Activated T-cell treated with anti-CD3 and anti-CD28 coated beads, Interleukin-2, amount 50 U/mL, for 24 hours (primary cell): ENCODE measurements at regions not wholly inside any gene's neighbourhood (a gene's known extent, or its start where the extent isn't known, plus 50 kb on each side); places are given as distances from the start of the nearest gene placed in this dataset.

Source experiments
- DNase-seq: peaks from one replicate; pipeline ENCODE4 v3.0.0-alpha.2; 2020
- H3K27ac Mint-ChIP-seq: 2 replicates; pipeline ENCODE4 v1.8.0; 2020; ENCODE audit warnings: mild to moderate bottlenecking, mixed read lengths
- H3K27me3 Mint-ChIP-seq: 2 replicates; pipeline ENCODE4 v1.8.0; 2020; ENCODE audit warnings: mixed read lengths
- H3K36me3 Mint-ChIP-seq: 2 replicates; pipeline ENCODE4 v1.8.0; 2020; ENCODE audit warnings: low read depth, mixed read lengths
- H3K4me1 Mint-ChIP-seq: 2 replicates; pipeline ENCODE4 v1.8.0; 2020; ENCODE audit warnings: low read depth, mixed read lengths
- H3K4me3 Mint-ChIP-seq: 2 replicates; pipeline ENCODE4 v1.8.0; 2020; ENCODE audit warnings: mild to moderate bottlenecking, moderate library complexity, mixed read lengths
- H3K9me3 Mint-ChIP-seq: 2 replicates; pipeline ENCODE4 v1.8.0; 2020; ENCODE audit warnings: mixed read lengths

GRCh38 chr18:37666991-37667390 is 101.4 kb upstream of the CELF4 start:
- Mint-ChIP-seq H3K36me3 (no peaks in the 10 kb centered on the region), H3K4me1 (no peaks in the 10 kb centered on the region), H3K9me3 (peaks cover 4% of the 10 kb centered on the region), H3K27ac (no peak overlapping the region), H3K27me3 (no peaks in the 10 kb centered on the region), H3K4me3 (no peak overlapping the region)
- DNase-seq, result no peak

DNA sequence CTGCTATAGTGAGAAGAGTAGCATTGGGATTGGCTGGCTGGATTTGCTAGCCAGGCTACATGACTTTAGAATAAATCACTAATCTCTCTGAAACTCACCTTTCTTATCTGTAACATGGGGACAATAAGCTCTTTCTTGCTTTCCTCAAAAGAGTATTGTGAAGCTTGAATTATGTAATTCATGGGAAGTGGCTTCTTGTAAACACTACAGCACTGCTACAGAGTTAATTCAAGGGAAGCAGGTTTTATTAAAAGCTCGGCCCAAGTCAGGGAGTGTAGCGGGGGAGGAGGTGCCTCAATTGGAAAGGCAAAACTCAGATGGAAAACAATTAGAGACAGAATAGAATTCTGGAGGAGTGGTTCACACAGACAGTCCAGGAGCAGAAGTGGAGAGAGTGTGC is 100.9 kb upstream of the CELF4 start:
- Mint-ChIP-seq H3K27ac (no peak overlapping the region), H3K9me3 (peaks cover 4% of the 10 kb centered on the region)

GRCh38 chr18:37665346-37665745 is 99.7 kb upstream of the CELF4 start:
- H3K4me1 Mint-ChIP-seq, result no peaks in the 10 kb centered on the region

More for the DNA sequence above, 100.9 kb upstream of the CELF4 start:
- Mint-ChIP-seq H3K4me1 (no peaks in the 10 kb centered on the region), H3K27me3 (no peaks in the 10 kb centered on the region), H3K4me3 (no peak overlapping the region), H3K36me3 (no peaks in the 10 kb centered on the region)
- DNase-seq, result no peak

DNA sequence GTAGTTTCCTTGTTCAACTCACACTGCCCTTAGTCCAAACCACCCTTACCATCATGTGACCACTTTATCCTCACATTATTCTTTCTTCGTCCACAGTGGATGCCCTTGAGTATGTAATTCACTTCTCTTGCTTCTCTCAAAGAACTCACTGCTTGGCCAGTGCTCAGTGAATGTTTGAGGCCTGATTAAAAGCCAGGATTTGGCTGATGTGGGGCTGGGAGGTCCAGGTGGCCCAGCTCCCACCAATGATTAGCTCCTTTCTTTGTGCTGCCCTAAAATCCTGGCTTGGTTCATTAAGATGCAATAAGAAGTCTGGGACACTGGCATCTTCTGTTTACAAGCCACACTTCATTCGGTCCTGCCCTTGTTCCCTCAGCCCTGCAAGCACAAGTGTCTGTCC is 97.8 kb upstream of the CELF4 start:
- Mint-ChIP-seq H3K4me1 (no peaks in the 10 kb centered on the region), H3K27me3 (no peaks in the 10 kb centered on the region), H3K36me3 (no peaks in the 10 kb centered on the region), H3K9me3 (peaks cover 4% of the 10 kb centered on the region), H3K27ac (no peak overlapping the region), H3K4me3 (no peak overlapping the region)
- no peak for DNase-seq

More at GRCh38 chr18:37665346-37665745, 99.7 kb upstream of the CELF4 start:
- Mint-ChIP-seq H3K36me3 (no peaks in the 10 kb centered on the region), H3K27ac (no peak overlapping the region), H3K4me3 (no peak overlapping the region), H3K27me3 (no peaks in the 10 kb centered on the region), H3K9me3 (peaks cover 4% of the 10 kb centered on the region)
- DNase-seq, result no peak

DNA sequence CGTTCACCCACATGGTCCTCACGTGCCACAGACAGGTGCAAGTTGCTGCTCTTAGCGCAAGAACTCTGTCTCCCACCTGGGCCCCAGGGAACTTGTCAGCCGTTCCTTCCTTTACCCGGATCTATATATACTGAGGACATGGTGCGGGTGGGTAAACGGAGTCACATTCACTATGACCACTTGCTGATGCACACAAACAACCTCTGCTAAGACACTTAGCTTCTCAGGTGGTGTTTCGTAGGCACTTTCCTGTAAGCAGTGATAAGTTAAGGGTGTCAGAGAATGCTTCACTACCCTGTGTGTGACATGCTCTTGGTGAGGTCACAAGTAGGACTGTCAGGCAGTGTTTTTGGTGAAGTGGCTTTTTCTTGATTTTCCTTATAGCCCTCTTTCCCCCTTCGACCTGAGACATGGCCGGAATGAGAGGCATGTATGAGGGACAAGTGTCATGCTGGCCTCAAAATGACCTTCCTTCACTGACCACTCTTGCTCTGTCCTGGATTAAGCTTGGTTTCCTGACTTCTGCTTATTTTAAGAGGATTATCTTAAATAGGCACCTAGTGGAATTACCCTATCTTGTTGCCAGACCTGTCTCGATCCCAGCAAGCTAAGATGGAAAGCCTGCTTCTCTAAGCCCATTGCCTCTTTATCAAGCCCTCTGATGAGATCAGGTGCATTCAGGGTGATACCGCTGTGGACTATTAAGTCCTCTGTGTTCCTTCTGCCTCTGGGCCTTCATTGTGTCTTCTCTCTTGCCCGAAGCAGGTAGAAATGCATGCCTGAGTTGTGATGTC is 97.1 kb upstream of the CELF4 start:
- DNase-seq, result no peak
- H3K36me3 Mint-ChIP-seq, result no peaks in the 10 kb centered on the region
- H3K9me3 Mint-ChIP-seq, result peaks cover 4% of the 10 kb centered on the region
- no peaks in the 10 kb centered on the region for H3K4me1 Mint-ChIP-seq
- H3K4me3 Mint-ChIP-seq, result no peak overlapping the region
- H3K27me3 Mint-ChIP-seq, result no peaks in the 10 kb centered on the region
- H3K27ac Mint-ChIP-seq, result no peak overlapping the region

DNA sequence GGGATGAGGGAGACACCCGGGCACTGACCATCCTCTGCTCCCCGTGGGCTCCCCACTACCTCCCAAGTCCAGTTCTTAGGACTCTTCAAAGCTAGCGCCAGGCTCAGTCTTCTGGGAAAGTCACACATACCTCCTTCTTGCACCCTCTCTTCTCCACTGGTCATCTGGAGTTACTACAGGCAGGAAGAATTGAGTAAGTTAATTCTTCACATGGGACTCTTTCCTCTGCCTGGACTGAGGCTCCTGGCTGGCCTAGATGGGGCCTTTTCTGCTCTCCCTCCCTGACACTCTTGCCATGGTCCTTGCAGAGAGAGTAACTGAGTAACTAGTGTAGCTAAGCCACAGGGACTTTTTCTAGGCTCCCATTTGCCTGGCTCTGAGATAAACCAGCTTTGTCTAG is 96.5 kb upstream of the CELF4 start:
- H3K27me3 Mint-ChIP-seq, result no peaks in the 10 kb centered on the region
- peaks cover 4% of the 10 kb centered on the region for H3K9me3 Mint-ChIP-seq
- H3K36me3 Mint-ChIP-seq, result no peaks in the 10 kb centered on the region
- no peaks in the 10 kb centered on the region for H3K4me1 Mint-ChIP-seq
- no peak overlapping the region for H3K27ac Mint-ChIP-seq
- DNase-seq, result no peak
- H3K4me3 Mint-ChIP-seq, result no peak overlapping the region

DNA sequence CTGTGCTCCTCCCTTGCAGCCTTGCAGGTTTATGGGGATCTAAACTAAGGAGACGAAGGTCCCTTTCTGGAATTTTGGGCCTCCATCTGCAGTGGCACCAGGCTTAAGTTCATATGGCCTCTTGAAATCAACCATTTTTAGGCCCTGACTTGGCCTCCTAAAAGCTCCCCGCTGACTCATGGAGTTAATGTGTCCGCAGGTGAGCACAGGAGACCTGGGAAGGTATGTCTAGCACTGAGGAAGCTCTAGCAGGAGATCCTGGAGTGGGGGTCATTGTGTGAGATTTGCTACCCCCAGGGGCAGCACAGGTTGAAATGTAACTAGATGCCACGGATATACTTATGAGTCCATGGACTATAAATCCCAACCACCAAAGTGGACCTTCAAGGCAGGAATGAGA is 95.9 kb upstream of the CELF4 start:
- Mint-ChIP-seq H3K27me3 (no peaks in the 10 kb centered on the region), H3K36me3 (no peaks in the 10 kb centered on the region), H3K4me1 (no peaks in the 10 kb centered on the region), H3K9me3 (peaks cover 4% of the 10 kb centered on the region), H3K4me3 (no peak overlapping the region), H3K27ac (no peak overlapping the region)
- no peak for DNase-seq

DNA sequence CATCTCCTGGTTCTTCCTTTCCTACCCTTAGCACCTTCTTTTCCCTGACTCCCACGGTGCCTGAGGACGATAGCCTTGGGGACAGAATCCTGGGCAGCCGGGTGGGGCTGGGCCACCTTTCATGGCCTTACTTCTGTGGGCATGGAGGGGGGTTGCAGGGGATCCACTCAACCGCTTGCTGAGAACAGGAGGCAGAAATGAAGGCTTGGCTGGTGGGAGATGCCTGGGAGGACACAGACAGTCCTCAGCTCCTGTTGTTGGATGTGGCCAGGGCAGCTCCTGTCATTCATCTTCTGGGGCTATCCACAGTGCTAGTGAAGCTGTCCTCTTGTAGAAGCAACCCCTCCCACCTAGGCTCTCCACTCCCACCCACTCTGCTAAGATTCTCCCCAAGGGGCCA is 95.5 kb upstream of the CELF4 start:
- H3K9me3 Mint-ChIP-seq, result peaks cover 4% of the 10 kb centered on the region
- H3K4me3 Mint-ChIP-seq, result no peak overlapping the region
- no peaks in the 10 kb centered on the region for H3K36me3 Mint-ChIP-seq
- no peak overlapping the region for H3K27ac Mint-ChIP-seq
- no peaks in the 10 kb centered on the region for H3K27me3 Mint-ChIP-seq
- DNase-seq, result no peak
- no peaks in the 10 kb centered on the region for H3K4me1 Mint-ChIP-seq

- peaks cover 4% of the 10 kb centered on the region for H3K9me3 Mint-ChIP-seq
- H3K4me1 Mint-ChIP-seq, result no peaks in the 10 kb centered on the region
- H3K4me3 Mint-ChIP-seq, result no peak overlapping the region
- H3K27ac Mint-ChIP-seq, result no peak overlapping the region
- no peaks in the 10 kb centered on the region for H3K27me3 Mint-ChIP-seq
- H3K36me3 Mint-ChIP-seq, result no peaks in the 10 kb centered on the region
- no peak for DNase-seq
Observed at GRCh38 chr18:37660658-37661057, 95.1 kb upstream of the CELF4 start.

DNA sequence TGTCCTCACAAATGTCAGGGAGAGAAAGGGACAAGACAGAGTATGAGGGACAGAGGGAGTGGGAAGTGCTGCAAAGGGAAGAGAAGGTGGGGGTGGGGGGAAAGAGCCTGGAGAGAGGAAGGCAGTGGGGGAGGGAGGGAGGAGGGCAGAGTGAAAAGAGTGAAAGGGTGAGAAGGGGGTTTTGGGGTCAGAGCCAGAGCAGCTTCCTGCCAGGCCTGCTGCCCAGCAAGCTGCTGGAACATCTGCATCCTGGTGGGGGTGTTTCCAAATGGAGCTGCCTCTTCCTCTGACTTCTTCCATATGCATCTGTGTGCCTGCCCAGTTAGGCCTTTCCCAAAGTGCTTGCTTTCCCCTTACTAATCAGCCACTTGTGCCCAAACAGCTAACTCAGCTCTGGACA is 94.3 kb upstream of the CELF4 start:
- no peaks in the 10 kb centered on the region for H3K27me3 Mint-ChIP-seq

DNA sequence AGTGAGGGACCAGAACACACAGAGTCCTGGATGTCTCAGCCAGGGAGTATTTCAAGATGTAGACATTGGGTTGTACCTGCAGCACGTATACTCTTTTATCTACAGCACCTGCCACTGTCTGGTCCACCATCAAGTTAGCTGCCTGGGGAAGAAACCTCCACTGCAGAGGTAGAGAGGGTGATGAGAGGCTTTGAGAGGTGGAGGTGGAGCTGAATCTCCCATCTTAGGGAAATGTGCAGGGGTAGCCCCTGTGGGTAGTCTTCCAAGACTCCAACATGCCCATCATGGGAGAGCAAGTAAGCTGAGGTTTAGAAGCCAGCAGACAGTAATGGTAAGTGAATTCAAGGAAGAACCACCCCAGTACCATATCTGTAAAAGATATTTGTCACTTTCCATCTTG is 93.3 kb upstream of the CELF4 start:
- Mint-ChIP-seq H3K4me3 (no peak overlapping the region), H3K4me1 (no peaks in the 10 kb centered on the region), H3K9me3 (peaks cover 4% of the 10 kb centered on the region), H3K36me3 (no peaks in the 10 kb centered on the region), H3K27ac (no peak overlapping the region), H3K27me3 (no peaks in the 10 kb centered on the region)
- no peak for DNase-seq

More for the DNA sequence above, 94.3 kb upstream of the CELF4 start:
- Mint-ChIP-seq H3K36me3 (no peaks in the 10 kb centered on the region), H3K4me1 (no peaks in the 10 kb centered on the region), H3K4me3 (no peak overlapping the region), H3K27ac (no peak overlapping the region), H3K9me3 (peaks cover 4% of the 10 kb centered on the region)
- no peak for DNase-seq

DNA sequence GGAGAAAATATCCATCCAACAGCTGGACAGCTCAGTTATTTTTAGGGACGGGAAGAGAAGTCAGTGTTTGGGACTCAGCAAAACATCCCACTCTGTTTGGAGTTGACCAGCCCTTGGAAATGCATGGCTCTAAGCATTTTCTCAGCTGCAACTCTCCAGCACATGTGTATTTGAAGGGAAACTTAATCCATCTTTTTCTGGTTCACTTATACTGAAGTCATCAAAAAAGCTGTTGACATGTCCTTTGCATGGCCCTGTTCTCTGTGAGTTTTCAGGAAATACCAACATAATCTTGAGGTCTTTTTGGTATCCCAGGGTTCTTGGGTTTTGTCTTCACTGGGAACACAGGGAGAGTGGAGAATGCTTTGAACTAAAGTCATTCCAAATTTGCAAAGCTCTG is 91.9 kb upstream of the CELF4 start:
- no peak overlapping the region for H3K27ac Mint-ChIP-seq
- H3K36me3 Mint-ChIP-seq, result no peaks in the 10 kb centered on the region
- no peak for DNase-seq
- H3K4me3 Mint-ChIP-seq, result no peak overlapping the region
- H3K9me3 Mint-ChIP-seq, result no peaks in the 10 kb centered on the region
- no peaks in the 10 kb centered on the region for H3K27me3 Mint-ChIP-seq
- no peaks in the 10 kb centered on the region for H3K4me1 Mint-ChIP-seq

DNA sequence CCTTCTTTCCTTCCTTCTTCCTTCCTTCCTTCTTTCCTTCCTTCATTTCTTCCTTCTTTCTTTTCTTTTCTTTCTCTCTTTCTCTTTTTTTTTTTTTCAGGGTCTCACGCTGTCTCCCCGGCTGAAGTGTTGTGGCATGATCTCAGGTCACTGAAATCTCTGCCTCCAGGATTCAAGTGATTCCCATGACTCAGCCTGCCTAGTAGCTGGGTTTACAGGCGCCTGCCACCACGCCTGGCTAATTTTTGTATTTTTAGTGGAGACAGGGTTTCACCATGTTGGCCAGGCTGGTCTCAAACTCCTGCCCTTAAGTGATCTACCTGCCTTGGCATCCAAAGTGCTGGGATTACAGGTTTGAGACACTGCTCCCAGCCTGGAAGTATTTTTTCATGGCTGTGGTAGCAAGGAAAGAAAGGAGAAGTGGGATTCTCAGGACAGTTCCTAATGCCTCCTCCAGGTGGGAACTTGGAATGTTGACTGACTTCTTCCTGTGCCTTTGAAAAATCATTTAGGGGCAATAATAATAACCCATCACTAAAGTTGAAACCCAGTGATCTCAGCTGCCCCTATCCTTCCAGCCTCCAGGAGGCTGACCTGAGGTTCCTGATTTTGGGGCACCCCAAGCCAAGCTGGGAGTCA is 89.3 kb upstream of the CELF4 start:
- no peaks in the 10 kb centered on the region for H3K27me3 Mint-ChIP-seq
- no peaks in the 10 kb centered on the region for H3K4me1 Mint-ChIP-seq
- no peak for DNase-seq
- no peak overlapping the region for H3K4me3 Mint-ChIP-seq
- no peak overlapping the region for H3K27ac Mint-ChIP-seq
- H3K9me3 Mint-ChIP-seq, result peaks cover 4% of the 10 kb centered on the region
- no peaks in the 10 kb centered on the region for H3K36me3 Mint-ChIP-seq

- peaks cover 6% of the 10 kb centered on the region for H3K9me3 Mint-ChIP-seq
- no peaks in the 10 kb centered on the region for H3K36me3 Mint-ChIP-seq
- no peaks in the 10 kb centered on the region for H3K4me1 Mint-ChIP-seq
- no peak overlapping the region for H3K27ac Mint-ChIP-seq
- DNase-seq, result no peak
- no peaks in the 10 kb centered on the region for H3K27me3 Mint-ChIP-seq
- H3K4me3 Mint-ChIP-seq, result no peak overlapping the region
Observed at GRCh38 chr18:37654034-37654433, 88.4 kb upstream of the CELF4 start.

DNA sequence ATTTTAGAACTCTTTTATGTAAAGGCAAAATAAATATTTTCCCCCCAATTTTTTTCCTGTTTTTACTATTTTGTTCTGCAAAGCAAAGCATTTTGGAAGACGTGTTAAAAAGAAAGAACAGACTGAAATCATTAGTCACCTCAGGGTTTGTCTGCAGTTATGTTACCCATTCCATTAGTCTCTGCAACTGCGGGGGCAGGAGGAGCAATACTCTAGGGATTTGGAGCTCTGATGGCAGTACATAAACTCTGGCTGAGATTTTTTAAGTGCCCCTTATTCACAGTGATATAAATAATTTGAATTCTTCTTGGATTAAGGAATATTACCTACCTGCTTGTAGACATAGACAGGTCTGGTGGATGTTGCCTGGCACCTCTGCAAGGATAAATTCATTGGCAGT is 88.0 kb upstream of the CELF4 start:
- no peaks in the 10 kb centered on the region for H3K27me3 Mint-ChIP-seq
- no peaks in the 10 kb centered on the region for H3K4me1 Mint-ChIP-seq
- DNase-seq, result no peak
- peaks cover 6% of the 10 kb centered on the region for H3K9me3 Mint-ChIP-seq
- H3K27ac Mint-ChIP-seq, result no peak overlapping the region
- H3K36me3 Mint-ChIP-seq, result no peaks in the 10 kb centered on the region
- H3K4me3 Mint-ChIP-seq, result no peak overlapping the region
